ENCODE measurements at regions not wholly inside any gene's neighbourhood (a gene's known extent, or its start where the extent isn't known, plus 50 kb on each side); places are given as distances from the start of the nearest gene placed in this dataset.
"Not testable (repeated sequence)": the region's sequence is repeated elsewhere in the genome, so short reads cannot be mapped to it uniquely, and the experiment has no call there.

- Histone ChIP-seq H3K27me3 (no peaks in the 10 kb centered on the region), H3K4me1 (no peaks in the 10 kb centered on the region), H3K27ac (no peak overlapping the region), H3K36me3 (no peaks in the 10 kb centered on the region), H3K4me3 (no peak overlapping the region), H3K9me3 (no peaks in the 10 kb centered on the region)
- TF ChIP-seq POLR2A (IDR thresholded peaks at IDR 0.05) (no peak), CTCF (IDR thresholded peaks at IDR 0.05) (no peak)
- DNase-seq: no peak
- intact Hi-C loops (cut with DNase I; ENCODE audit: low total_unique reads): no loop called here
Measured at GRCh38 chr17:71446645-71447437, 674.0 kb upstream of the SOX9 start.

GRCh38 chr17:71447644-71448043 lies 673.2 kb upstream of the SOX9 start:
- intact Hi-C loops (cut with DNase I; ENCODE audit: low total_unique reads): no loop called here
- no peak for TF ChIP-seq CTCF (IDR thresholded peaks at IDR 0.05)
- TF ChIP-seq POLR2A (IDR thresholded peaks at IDR 0.05): no peak

GRCh38 chr17:71450657-71451056 lies 670.2 kb upstream of the SOX9 start:
- H3K4me1 ChIP-seq; H3K4me3 ChIP-seq; intact Hi-C loops (cut with DNase I; ENCODE audit: low total_unique reads); DNase-seq; H3K27ac ChIP-seq; H3K9me3 ChIP-seq; H3K36me3 ChIP-seq; H3K27me3 ChIP-seq: not testable (repeated sequence)

More at GRCh38 chr17:71447644-71448043, 673.2 kb upstream of the SOX9 start:
- H3K27me3 ChIP-seq: no peaks in the 10 kb centered on the region
- H3K36me3 ChIP-seq: no peaks in the 10 kb centered on the region
- DNase-seq: no peak
- no peaks in the 10 kb centered on the region for H3K9me3 ChIP-seq
- H3K27ac ChIP-seq: no peak overlapping the region
- H3K4me1 ChIP-seq: no peaks in the 10 kb centered on the region
- H3K4me3 ChIP-seq: no peak overlapping the region

- Histone ChIP-seq H3K27ac (no peak overlapping the region), H3K36me3 (no peaks in the 10 kb centered on the region), H3K4me1 (no peaks in the 10 kb centered on the region), H3K4me3 (no peak overlapping the region), H3K9me3 (no peaks in the 10 kb centered on the region), H3K27me3 (no peaks in the 10 kb centered on the region)
- intact Hi-C loops (cut with DNase I; ENCODE audit: low total_unique reads): no loop called here
- no peak for DNase-seq
- no peak for TF ChIP-seq POLR2A (IDR thresholded peaks at IDR 0.05)
- no peak for TF ChIP-seq CTCF (IDR thresholded peaks at IDR 0.05)
Measured at GRCh38 chr17:71453876-71454422, 666.9 kb upstream of the SOX9 start.

GRCh38 chr17:71455219-71455618 lies 665.6 kb upstream of the SOX9 start:
- no peak for DNase-seq
- Histone ChIP-seq H3K36me3 (no peaks in the 10 kb centered on the region), H3K4me3 (no peak overlapping the region), H3K27ac (no peak overlapping the region), H3K27me3 (no peaks in the 10 kb centered on the region), H3K9me3 (no peaks in the 10 kb centered on the region), H3K4me1 (no peaks in the 10 kb centered on the region)
- TF ChIP-seq POLR2A (IDR thresholded peaks at IDR 0.05) (no peak), CTCF (IDR thresholded peaks at IDR 0.05) (no peak)
- intact Hi-C loops (cut with DNase I; ENCODE audit: low total_unique reads): no loop called here

All from uterus (tissue), 3 donors.